Kidney epithelial cell (primary cell): ENCODE measurements at regions not wholly inside any gene's neighbourhood (a gene's known extent, or its start where the extent isn't known, plus 50 kb on each side); places are given as distances from the start of the nearest gene placed in this dataset.

Experiments used
- DNase-seq: peaks from one replicate; pipeline ENCODE4 v3.0.0-alpha.2; 2010; ENCODE audit warnings: low read depth
- H3K27me3 ChIP-seq: 2 replicates; pipeline ENCODE4 v1.6.0; 2011; ENCODE audit warnings: low read length; ENCODE audit not compliant: control insufficient read depth, insufficient read depth
- H3K36me3 ChIP-seq: 2 replicates; pipeline ENCODE4 v1.5.1; 2011; ENCODE audit warnings: low read length; ENCODE audit not compliant: control insufficient read depth, insufficient read depth
- H3K4me3 ChIP-seq: 2 replicates; pipeline ENCODE4 v1.5.1; 2011; ENCODE audit warnings: low read depth, mild to moderate bottlenecking, control low read depth, low read length
- CTCF ChIP-seq: IDR thresholded peaks from 2 replicates; pipeline ENCODE4 v1.5.1; 2011; ENCODE audit warnings: mild to moderate bottlenecking, moderate library complexity, low read length, control low read depth, inconsistent platforms; ENCODE audit not compliant: insufficient read depth, poor library complexity, severe bottlenecking

GRCh38 chr16:73170612-73171038 lies 122.7 kb upstream of the ZFHX3 start:
- H3K27me3 ChIP-seq: no peaks in the 10 kb centered on the region
- H3K4me3 ChIP-seq: no peak overlapping the region
- H3K36me3 ChIP-seq: no peaks in the 10 kb centered on the region
- no peak for DNase-seq
- TF ChIP-seq CTCF: no peak

- Histone ChIP-seq H3K36me3 (no peaks in the 10 kb centered on the region), H3K27me3 (no peaks in the 10 kb centered on the region), H3K4me3 (no peak overlapping the region)
- no peak for TF ChIP-seq CTCF
- no peak for DNase-seq
These were observed 119.1 kb upstream of the ZFHX3 start for GRCh38 chr16:73166947-73167550.

GRCh38 chr16:73166441-73166851 lies 118.5 kb upstream of the ZFHX3 start:
- Histone ChIP-seq H3K4me3 (no peak overlapping the region), H3K27me3 (no peaks in the 10 kb centered on the region), H3K36me3 (no peaks in the 10 kb centered on the region)
- no peak for DNase-seq
- no peak for TF ChIP-seq CTCF

- Histone ChIP-seq H3K4me3 (no peak overlapping the region), H3K27me3 (no peaks in the 10 kb centered on the region), H3K36me3 (no peaks in the 10 kb centered on the region)
- DNase-seq: no peak
- TF ChIP-seq CTCF: no peak
These were observed 115.4 kb upstream of the ZFHX3 start for GRCh38 chr16:73163238-73163815.

- Histone ChIP-seq H3K36me3 (no peaks in the 10 kb centered on the region), H3K27me3 (no peaks in the 10 kb centered on the region), H3K4me3 (no peak overlapping the region)
- TF ChIP-seq CTCF: no peak
- DNase-seq: no peak
These were observed 114.0 kb upstream of the ZFHX3 start for GRCh38 chr16:73161977-73162376.

- H3K27me3 ChIP-seq: no peaks in the 10 kb centered on the region
- H3K4me3 ChIP-seq: no peak overlapping the region
- TF ChIP-seq CTCF: no peak
- H3K36me3 ChIP-seq: no peaks in the 10 kb centered on the region
- no peak for DNase-seq
These were observed 111.4 kb upstream of the ZFHX3 start for GRCh38 chr16:73159296-73159695.
